GM12878 (cell line): ENCODE measurements at regions not wholly inside any gene's neighbourhood (a gene's known extent, or its start where the extent isn't known, plus 50 kb on each side); places are given as distances from the start of the nearest gene placed in this dataset.

Experiments used
- ATAC-seq: fragments of 200-7000 bp; cut with Tn5 transposase; 3 replicates; pipeline ENCODE4 v1.9.1; 2020; ENCODE audit warnings: mild to moderate bottlenecking, moderate library complexity
- BruUV-seq: library from RNA; stranded (reverse); fragments of 400-500 nt; replicated peaks from 2 replicates; lab custom pipeline; 2021; lab: Mats Ljungman, UMichigan
- CTCF ChIA-PET: fragments of 300-600 bp; sonication (Branson Sonifier 250); formaldehyde crosslinking; extraction: SDS; loops from one replicate; lab custom pipeline; 2021; ENCODE audit warnings: inconsistent platforms; lab: Yijun Ruan, JAX
- POLR2A ChIA-PET: fragments of 350-600 bp; formaldehyde crosslinking; extraction: SDS; loops from one replicate; lab custom pipeline; 2021; ENCODE audit warnings: inconsistent platforms; lab: Charles Lee
- RAD21 ChIA-PET: fragments of 300-600 bp; sonication (Branson Sonifier 250); formaldehyde crosslinking; loops from one replicate; lab custom pipeline; 2023; ENCODE audit warnings: antibody characterized with exemption; ENCODE audit not compliant: unreplicated experiment; lab: Charles Lee
- SMC1A ChIA-PET: fragments of 300-600 bp; sonication (Branson Sonifier 250); formaldehyde crosslinking; loops from one replicate; lab custom pipeline; 2023; ENCODE audit not compliant: unreplicated experiment, uncharacterized antibody; lab: Charles Lee
- DNase-seq: peaks from one replicate; pipeline ENCODE4 v3.0.0-alpha.2; 2011; ENCODE audit warnings: low read depth, low spot score
- FAIRE-seq: peaks from 3 replicates; lab custom pipeline; 2011; peaks lifted over from hg19 to GRCh38; lab: Jason Lieb, UNC
- H2AFZ ChIP-seq: 2 replicates; pipeline ENCODE4 v1.6.0; 2011; ENCODE audit warnings: low read depth, low read length, control low read depth; ENCODE audit not compliant: control insufficient read depth
- H3K27ac ChIP-seq: 2 replicates; pipeline ENCODE4 v1.5.1; 2011; ENCODE audit warnings: control low read depth; ENCODE audit not compliant: control insufficient read depth, insufficient read depth
- H3K27me3 ChIP-seq, 2 experiments: replicated peaks in 1 of 2; 2 replicates each; pipeline versions ENCODE4 v1.6.0 to v1.6.1; 2011; ENCODE audit warnings: low read length in 1 of 2; ENCODE audit not compliant: control insufficient read depth in 2 of 2, insufficient read depth in 2 of 2
- H3K36me3 ChIP-seq, 2 experiments: 2 replicates each; pipeline ENCODE4 v1.5.1; 2011; ENCODE audit warnings: low read length in 1 of 2; ENCODE audit not compliant: control insufficient read depth in 2 of 2, insufficient read depth in 2 of 2
- H3K4me1 ChIP-seq: 2 replicates; pipeline ENCODE4 v1.6.1; 2011; ENCODE audit warnings: mild to moderate bottlenecking, low read length, moderate library complexity, mixed read lengths; ENCODE audit not compliant: control insufficient read depth, insufficient read depth
- H3K4me2 ChIP-seq: 2 replicates; pipeline ENCODE4 v1.6.0; 2011; ENCODE audit warnings: control low read depth; ENCODE audit not compliant: control insufficient read depth, insufficient read depth
- H3K4me3 ChIP-seq: fragments of 200-600 bp; sonication (generic); 2 replicates; pipeline ENCODE4 v1.5.1; 2016
- H3K79me2 ChIP-seq: 2 replicates; pipeline ENCODE4 v1.6.0; 2011; ENCODE audit warnings: low read length; ENCODE audit not compliant: control insufficient read depth, insufficient read depth
- H3K9ac ChIP-seq: 2 replicates; pipeline ENCODE4 v1.8.0; 2011; ENCODE audit warnings: low read length, control low read depth, mixed read lengths; ENCODE audit not compliant: control insufficient read depth, insufficient read depth
- H3K9me3 ChIP-seq: replicated peaks from 3 replicates; pipeline ENCODE4 v1.5.1; 2011; ENCODE audit warnings: mild to moderate bottlenecking, low read length; ENCODE audit not compliant: control insufficient read depth, insufficient read depth
- H4K20me1 ChIP-seq: 2 replicates; pipeline ENCODE4 v1.6.0; 2011; ENCODE audit not compliant: control insufficient read depth, insufficient read depth
- CBX5 ChIP-seq: sonication (generic); IDR thresholded peaks from 2 replicates; pipeline ENCODE4 v1.6.1; 2016; ENCODE audit warnings: low read depth, moderate library complexity, mild to moderate bottlenecking, inconsistent platforms
- E2F8 ChIP-seq: fragments of 450-650 bp; IDR thresholded peaks from 2 replicates; pipeline ENCODE4 v1.6.1; 2018; ENCODE audit warnings: mild to moderate bottlenecking, low read depth, moderate library complexity; ENCODE audit not compliant: partially characterized antibody
- KDM1A ChIP-seq: fragments of 200-600 bp; sonication (generic); IDR thresholded peaks from 2 replicates; pipeline ENCODE4 v1.6.1; 2016; ENCODE audit warnings: borderline replicate concordance
- POLR2A ChIP-seq: IDR thresholded peaks from 2 replicates; pipeline ENCODE4 v1.6.1; 2011; ENCODE audit warnings: low read depth, mild to moderate bottlenecking, low read length
- POU2F2 ChIP-seq: IDR thresholded peaks from 3 replicates; pipeline ENCODE4 v1.6.1; 2011; ENCODE audit warnings: low read depth, mild to moderate bottlenecking, low read length, borderline replicate concordance
- SREBF2 ChIP-seq: IDR thresholded peaks from 2 replicates; pipeline ENCODE4 v1.6.1; 2012; ENCODE audit warnings: mild to moderate bottlenecking, low read length
- TARDBP ChIP-seq: IDR thresholded peaks from 2 replicates; pipeline ENCODE4 v1.6.1; 2016; ENCODE audit warnings: borderline replicate concordance
- whole genome bisulfite sequencing: methylation state at CpG from one replicate; pipeline ENCODE4 v1.1.6; 2016; ENCODE audit warnings: low lambda C conversion rate; ENCODE audit not compliant: insufficient replicate concordance, insufficient coverage; ENCODE audit errors: missing lambda C conversion rate; 5-methylcytosine and 5-hydroxymethylcytosine counted together
- in situ Hi-C: fragments of 300-500 bp; cut with MboI; formaldehyde crosslinking; loops from 9 replicates; pipeline ENCODE4 v1.14.3; 2018; ENCODE audit warnings: mixed read lengths
- intact Hi-C: fragments of 100-400 bp; cut with micrococcal nuclease; formaldehyde crosslinking; loops from one replicate; pipeline ENCODE4 v1.14.2; 2022; ENCODE audit not compliant: unreplicated experiment

- Histone ChIP-seq H3K4me2 (no peak overlapping the region), H3K9me3 (no peaks in the 10 kb centered on the region), H3K4me3 (no peak overlapping the region), H3K9ac (no peak overlapping the region), H3K79me2 (no peaks in the 10 kb centered on the region), H3K27ac (no peak overlapping the region), H4K20me1 (no peaks in the 10 kb centered on the region), H3K27me3 (no peaks in the 10 kb centered on the region), H3K36me3 (no peaks in the 10 kb centered on the region), H3K4me1 (no peaks in the 10 kb centered on the region), H2AFZ (no peak overlapping the region)
- DNase-seq = no peak
- TF ChIP-seq POU2F2 (no peak), TARDBP (no peak), SREBF2 (no peak), E2F8 (no peak), KDM1A (no peak), POLR2A (no peak), CBX5 (no peak)
- ChIA-PET RAD21 (no interaction called here), POLR2A (interaction anchor here (0.5 kb wide), 1 partner anchor 429 kb away, joined by 4 read pairs; no protein-coding TSS in a partner anchor), CTCF (no interaction called here), SMC1A (no interaction called here)
- FAIRE-seq = no peak
- 67% methylated on average over 5 of the region's 5 CpGs for WGBS
- no peak for ATAC-seq
- intact Hi-C loops = no loop called here
- BruUV-seq = no TSS peak
- in situ Hi-C loops = no loop called here
Observed at GRCh38 chr12:58250077-58250476, 308.7 kb downstream of the ATP23 start.
